Liver (tissue), 8 donors: ENCODE measurements at regions not wholly inside any gene's neighbourhood (a gene's known extent, or its start where the extent isn't known, plus 50 kb on each side); places are given as distances from the start of the nearest gene placed in this dataset.

Source experiments
- DNase-seq: peaks from one replicate; pipeline ENCODE4 v3.0.0-alpha.2; 2017; ENCODE audit warnings: low spot score
- H3K27ac ChIP-seq, 2 donors: one replicate each; pipeline ENCODE4 v1.7.0; 2013; ENCODE audit warnings: inconsistent platforms in 2 of 2, low read length in 2 of 2, control low read depth in 1 of 2, low read depth in 1 of 2, mild to moderate bottlenecking in 1 of 2
- H3K27me3 ChIP-seq, 4 donors: one replicate each; pipeline versions ENCODE4 v1.6.1 to v1.7.0; 2013; ENCODE audit warnings: low read length in 3 of 4, inconsistent platforms in 1 of 4, mild to moderate bottlenecking in 1 of 4, moderate library complexity in 1 of 4; ENCODE audit not compliant: control insufficient read depth in 4 of 4, insufficient read depth in 4 of 4
- H3K36me3 ChIP-seq, 4 donors: one replicate each; pipeline versions ENCODE4 v1.6.1 to v1.7.0; 2013; ENCODE audit warnings: low read length in 3 of 4, mild to moderate bottlenecking in 3 of 4, low read depth in 1 of 4, moderate library complexity in 1 of 4; ENCODE audit not compliant: control insufficient read depth in 4 of 4, insufficient read depth in 3 of 4
- H3K4me1 ChIP-seq, 4 donors: one replicate each; pipeline versions ENCODE4 v1.6.1 to v1.7.0; 2013; ENCODE audit warnings: low read length in 3 of 4, mild to moderate bottlenecking in 3 of 4, moderate library complexity in 1 of 4; ENCODE audit not compliant: control insufficient read depth in 4 of 4, insufficient read depth in 4 of 4
- H3K4me3 ChIP-seq, 3 donors: one replicate each; pipeline versions ENCODE4 v1.6.1 to v1.7.0; 2013; ENCODE audit warnings: low read length in 3 of 3, control low read depth in 1 of 3, low read depth in 1 of 3, mild to moderate bottlenecking in 1 of 3
- H3K9ac ChIP-seq, 2 donors: one replicate each; pipeline ENCODE4 v1.7.0; 2013; ENCODE audit warnings: low read length in 2 of 2, mild to moderate bottlenecking in 2 of 2, moderate library complexity in 2 of 2, control low read depth in 1 of 2, low read depth in 1 of 2
- H3K9me3 ChIP-seq, 4 donors: one replicate each; pipeline versions ENCODE4 v1.6.1 to v1.7.0; 2013; ENCODE audit warnings: low read length in 3 of 4; ENCODE audit not compliant: control insufficient read depth in 4 of 4
- ATF3 ChIP-seq: IDR thresholded peaks from 2 replicates; pipeline ENCODE4 v1.6.1; 2016; ENCODE audit warnings: antibody characterized with exemption
- CTCF ChIP-seq: fragments of 150-350 bp; IDR thresholded peaks from 2 replicates; pipeline ENCODE4 v1.5.1; 2017; ENCODE audit warnings: improper control_type of control experiment, low read depth, low read length; ENCODE audit not compliant: missing input control
- EGR1 ChIP-seq, 2 donors: IDR thresholded peaks; 2 replicates each; pipeline ENCODE4 v1.6.1; 2016 to 2018; ENCODE audit warnings: antibody characterized with exemption in 2 of 2, low read depth in 2 of 2
- FOXA1 ChIP-seq: IDR thresholded peaks from 2 replicates; pipeline ENCODE4 v1.6.1; 2016; ENCODE audit warnings: antibody characterized with exemption
- FOXA2 ChIP-seq: IDR thresholded peaks from 2 replicates; pipeline ENCODE4 v1.6.1; 2016; ENCODE audit warnings: antibody characterized with exemption
- GABPA ChIP-seq, 2 donors: IDR thresholded peaks in 1 of 2; conservative IDR thresholded peaks in 1 of 2; 2 replicates each; pipeline ENCODE4 v1.6.1; 2016; ENCODE audit warnings: antibody characterized with exemption in 2 of 2, mild to moderate bottlenecking in 1 of 2, moderate library complexity in 1 of 2
- HNF4A ChIP-seq, 2 donors: conservative IDR thresholded peaks; 2 replicates each; pipeline ENCODE4 v1.6.1; 2016; ENCODE audit warnings: antibody characterized with exemption in 2 of 2, mild to moderate bottlenecking in 2 of 2
- HNF4G ChIP-seq: IDR thresholded peaks from 2 replicates; pipeline ENCODE4 v1.6.1; 2016; ENCODE audit warnings: antibody characterized with exemption
- JUND ChIP-seq, 2 donors: IDR thresholded peaks; 2 replicates each; pipeline ENCODE4 v1.6.1; 2016; ENCODE audit warnings: antibody characterized with exemption in 2 of 2
- MAX ChIP-seq: IDR thresholded peaks from 2 replicates; pipeline ENCODE4 v1.6.1; 2016; ENCODE audit warnings: antibody characterized with exemption
- NR2F2 ChIP-seq: IDR thresholded peaks from 2 replicates; pipeline ENCODE4 v1.6.1; 2016; ENCODE audit warnings: antibody characterized with exemption
- RAD21 ChIP-seq, 2 donors: IDR thresholded peaks; 2 replicates each; pipeline ENCODE4 v1.6.1; 2016; ENCODE audit warnings: antibody characterized with exemption in 2 of 2, mild to moderate bottlenecking in 2 of 2
- REST ChIP-seq: IDR thresholded peaks from 2 replicates; pipeline ENCODE4 v1.6.1; 2016; ENCODE audit warnings: antibody characterized with exemption, mild to moderate bottlenecking
- RXRA ChIP-seq, 2 donors: IDR thresholded peaks; 2 replicates each; pipeline ENCODE4 v1.6.1; 2017 to 2018; ENCODE audit warnings: antibody characterized with exemption in 2 of 2, mild to moderate bottlenecking in 1 of 2
- SP1 ChIP-seq: IDR thresholded peaks from 2 replicates; pipeline ENCODE4 v1.6.1; 2018; ENCODE audit warnings: antibody characterized with exemption, mild to moderate bottlenecking
- TAF1 ChIP-seq: conservative IDR thresholded peaks from 2 replicates; pipeline ENCODE4 v1.6.1; 2016; ENCODE audit warnings: antibody characterized with exemption, mild to moderate bottlenecking
- YY1 ChIP-seq: IDR thresholded peaks from 2 replicates; pipeline ENCODE4 v1.6.1; 2016; ENCODE audit warnings: antibody characterized with exemption, mild to moderate bottlenecking
- ZBTB33 ChIP-seq: IDR thresholded peaks from 2 replicates; pipeline ENCODE4 v1.6.1; 2016; ENCODE audit warnings: antibody characterized with exemption
- WGBS: extraction: QIAGEN DNeasy Blood & Tissue Kit; methylation state at CpG from one replicate; pipeline ENCODE4 v1.1.7; 2013; 5-methylcytosine and 5-hydroxymethylcytosine counted together
- donor health status: healthy.
- donor health status: healthy.
- donor health status: healthy.
- donor health status: healthy.
- donor health status: healthy.

GRCh38 chr1:14372526-14372925, 226.0 kb upstream of the KAZN start:
- TF ChIP-seq ZBTB33: no peak
- no peak for TF ChIP-seq REST
- TF ChIP-seq EGR1 (IDR thresholded peaks at IDR 0.05; ENCODE audit: low read depth in 2 of 2): no peak
- no peak for TF ChIP-seq SP1
- no peak for TF ChIP-seq MAX
- TF ChIP-seq NR2F2: no peak
- TF ChIP-seq FOXA1: no peak
- TF ChIP-seq HNF4G: no peak
- no peak for TF ChIP-seq FOXA2
- no peak for TF ChIP-seq ATF3
- TF ChIP-seq JUND (IDR thresholded peaks at IDR 0.05): no peak
- TF ChIP-seq CTCF: no peak
- TF ChIP-seq TAF1: no peak
- no peak for TF ChIP-seq RAD21 (IDR thresholded peaks at IDR 0.05)
- TF ChIP-seq YY1: no peak
- TF ChIP-seq HNF4A (conservative IDR thresholded peaks at IDR 0.05): no peak
- TF ChIP-seq RXRA (IDR thresholded peaks at IDR 0.05): no peak
- no peak for TF ChIP-seq GABPA (IDR thresholded peaks at IDR 0.05 in 1 of 2, conservative IDR thresholded peaks at IDR 0.05 in 1 of 2)
- 79% methylated on average over 5 of the region's 5 CpGs for WGBS
- Histone ChIP-seq H3K9me3 (no peaks in the 10 kb centered on the region), H3K4me3 (no peak overlapping the region), H3K4me1 (no peaks in the 10 kb centered on the region), H3K9ac (no peak overlapping the region), H3K27me3 (peaks cover 0 to 3% (median 0%) of the 10 kb centered on the region in 4 donors), H3K27ac (no peak overlapping the region), H3K36me3 (no peaks in the 10 kb centered on the region)
- DNase-seq: no peak
